GM21723 (cell line): ENCODE measurements at regions not wholly inside any gene's neighbourhood (a gene's known extent, or its start where the extent isn't known, plus 50 kb on each side); places are given as distances from the start of the nearest gene placed in this dataset.

Source experiments
- ATAC-seq: cut with Tn5 transposase; IDR thresholded peaks from one replicate; pipeline ENCODE4 v1.9.1; 2021; ENCODE audit warnings: mild to moderate bottlenecking, moderate library complexity; ENCODE audit not compliant: unreplicated experiment

DNA sequence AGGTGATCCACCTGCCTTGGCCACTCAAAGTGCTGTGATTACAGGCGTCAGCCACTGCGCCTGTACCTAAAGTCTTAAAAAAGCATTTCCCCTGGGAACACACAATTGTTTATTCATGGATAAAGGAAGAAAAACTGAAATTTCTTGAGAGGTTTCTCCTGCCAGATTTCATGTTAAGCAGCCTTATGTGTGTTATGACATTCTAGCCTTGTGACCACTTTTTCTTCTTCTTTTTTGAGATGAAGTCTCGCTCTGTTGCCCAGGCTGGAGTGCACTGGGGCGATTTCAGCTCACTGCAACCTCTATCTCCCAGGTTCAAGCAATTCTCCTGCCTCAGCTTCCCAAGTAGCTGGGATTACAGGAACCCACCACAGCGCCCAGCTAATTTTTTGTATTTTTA is 57.8 kb upstream of the PLAC8 start:
- ATAC-seq = no peak

DNA sequence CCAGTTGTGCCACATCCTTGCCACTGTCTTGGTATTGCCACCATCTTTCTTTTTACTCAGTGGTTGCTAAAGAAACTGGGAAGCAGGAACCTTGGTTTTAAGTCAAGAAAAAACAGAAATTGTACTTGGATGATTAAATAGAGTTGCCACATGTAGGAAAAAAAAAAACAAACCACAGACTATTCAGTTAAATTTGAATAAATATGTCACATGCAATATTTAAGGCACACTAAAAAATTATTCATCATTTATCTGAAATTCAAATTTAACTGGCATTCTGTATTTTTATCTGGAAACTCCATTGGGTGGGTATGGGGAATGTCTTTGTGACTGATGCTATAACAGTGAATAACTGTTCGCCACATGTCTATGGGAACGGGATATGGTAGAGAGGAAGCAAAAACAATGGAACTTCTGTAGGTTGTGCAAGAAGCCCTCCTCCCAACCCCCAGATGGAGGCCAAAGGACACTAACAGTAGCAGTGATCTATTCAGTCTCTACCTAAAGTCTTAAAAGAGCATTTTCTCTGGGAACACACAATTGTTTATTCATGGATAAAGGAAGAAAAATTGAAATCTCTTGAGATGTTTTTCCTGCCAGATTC is 57.0 kb upstream of the PLAC8 start:
- no peak for ATAC-seq

GRCh38 chr4:83170952-83171399 is 56.4 kb upstream of the PLAC8 start:
- ATAC-seq = peak; percentile 34
